K562 (cell line): ENCODE measurements at regions not wholly inside any gene's neighbourhood (a gene's known extent, or its start where the extent isn't known, plus 50 kb on each side); places are given as distances from the start of the nearest gene placed in this dataset.
A peak's percentile ranks its signal among the peaks of the same experiment; 100 is the strongest.

Source experiments
- CEBPB ChIP-seq: fragments of 450-650 bp; IDR thresholded peaks from 2 replicates; pipeline ENCODE4 v1.6.1; 2016; ENCODE audit warnings: missing genetic modification characterization, missing compliant biosample characterization
- L3MBTL2 ChIP-seq: fragments of 450-650 bp; IDR thresholded peaks from 2 replicates; pipeline ENCODE4 v1.6.1; 2016; ENCODE audit warnings: mild to moderate bottlenecking, moderate library complexity
- MAZ ChIP-seq, 2 experiments: fragments of 450-650 bp in 1 of 2; sonication (generic) in 1 of 2; formaldehyde crosslinking; IDR thresholded peaks in 1 of 2; conservative IDR thresholded peaks in 1 of 2; 2 replicates each; pipeline versions ENCODE4 v1.4.0 to v1.5.0; 2020; ENCODE audit warnings: mild to moderate bottlenecking in 1 of 2, missing genetic modification reagents in 1 of 2
- MTA2 ChIP-seq: fragments of 450-650 bp; IDR thresholded peaks from 2 replicates; pipeline ENCODE4 v1.6.1; 2016; ENCODE audit warnings: low read depth
- MTA3 ChIP-seq: fragments of 450-650 bp; formaldehyde crosslinking; IDR thresholded peaks from 2 replicates; pipeline ENCODE4 v1.6.1; 2017; ENCODE audit warnings: mild to moderate bottlenecking, borderline replicate concordance
- NFATC3 ChIP-seq: fragments of 450-650 bp; IDR thresholded peaks from 2 replicates; pipeline ENCODE4 v1.6.1; 2017; ENCODE audit warnings: mild to moderate bottlenecking
- POLR2G ChIP-seq: fragments of 200-400 bp; formaldehyde crosslinking; IDR thresholded peaks from 2 replicates; pipeline ENCODE4 v1.6.1; 2017; ENCODE audit warnings: low read depth, mild to moderate bottlenecking, antibody characterized with exemption, low read length, moderate library complexity
- RBFOX2 ChIP-seq: fragments of 200-400 bp; formaldehyde crosslinking; IDR thresholded peaks from 2 replicates; pipeline ENCODE4 v1.6.1; 2017; ENCODE audit warnings: low read depth, mild to moderate bottlenecking, low read length, moderate library complexity
- RHOXF2B ChIP-seq: fragments of 250-450 bp; sonication (Bioruptor Pico); conservative IDR thresholded peaks from 2 replicates; pipeline ENCODE4 v1.5.1; 2021
- TF ChIP-seq, protein P1 (sequence below): fragments of 450-650 bp; IDR thresholded peaks from 2 replicates; pipeline ENCODE4 v1.6.1; 2016; ENCODE audit warnings: mild to moderate bottlenecking, moderate library complexity
- TF ChIP-seq, protein P2 (sequence below): fragments of 450-650 bp; IDR thresholded peaks from 2 replicates; pipeline ENCODE4 v1.6.1; 2016
- TF ChIP-seq, protein P3 (sequence below): fragments of 200-800 bp; sonication (Bioruptor generic); IDR thresholded peaks from 2 replicates; pipeline ENCODE4 v1.6.1; 2017; ENCODE audit warnings: missing genetic modification characterization, missing compliant biosample characterization

DNA sequence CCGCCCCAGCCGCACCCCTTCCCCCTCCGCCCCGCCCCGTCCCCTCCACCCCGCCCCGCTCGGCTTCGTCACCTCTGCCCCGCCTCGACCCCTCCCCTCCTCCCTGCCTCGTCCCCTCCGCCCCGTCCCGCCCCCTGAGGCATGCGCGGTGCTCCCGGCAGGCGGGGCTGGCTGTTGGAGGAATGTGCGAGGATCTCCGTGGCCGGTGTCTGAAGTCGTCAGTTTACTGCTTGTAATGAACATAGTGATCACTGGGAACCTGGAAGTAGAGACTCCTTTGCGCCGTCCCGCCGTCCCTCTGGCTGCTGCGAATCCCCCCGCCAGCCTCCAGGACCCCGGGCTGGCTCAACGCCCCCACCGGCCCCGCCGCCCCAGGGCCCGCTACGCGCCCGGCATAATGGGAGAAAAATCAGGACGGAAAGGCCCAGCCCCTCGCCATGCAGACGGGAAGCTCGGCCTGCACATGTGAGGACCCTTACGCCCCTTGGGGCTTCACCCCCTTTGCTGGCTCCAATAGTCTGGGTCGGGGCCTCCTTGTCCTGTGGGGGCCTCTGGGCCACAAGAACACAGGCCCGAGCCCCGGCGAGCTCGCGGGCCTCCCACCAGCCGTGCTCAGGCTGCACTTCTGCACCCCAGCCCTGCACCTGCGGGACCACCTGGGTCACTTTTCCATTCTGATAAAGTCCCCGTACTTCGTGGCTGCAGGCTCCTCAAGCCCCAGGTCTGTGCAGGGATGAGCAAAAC lies 743.1 kb downstream of the KCNJ18 start (continued):
- TF ChIP-seq, protein P1, sequence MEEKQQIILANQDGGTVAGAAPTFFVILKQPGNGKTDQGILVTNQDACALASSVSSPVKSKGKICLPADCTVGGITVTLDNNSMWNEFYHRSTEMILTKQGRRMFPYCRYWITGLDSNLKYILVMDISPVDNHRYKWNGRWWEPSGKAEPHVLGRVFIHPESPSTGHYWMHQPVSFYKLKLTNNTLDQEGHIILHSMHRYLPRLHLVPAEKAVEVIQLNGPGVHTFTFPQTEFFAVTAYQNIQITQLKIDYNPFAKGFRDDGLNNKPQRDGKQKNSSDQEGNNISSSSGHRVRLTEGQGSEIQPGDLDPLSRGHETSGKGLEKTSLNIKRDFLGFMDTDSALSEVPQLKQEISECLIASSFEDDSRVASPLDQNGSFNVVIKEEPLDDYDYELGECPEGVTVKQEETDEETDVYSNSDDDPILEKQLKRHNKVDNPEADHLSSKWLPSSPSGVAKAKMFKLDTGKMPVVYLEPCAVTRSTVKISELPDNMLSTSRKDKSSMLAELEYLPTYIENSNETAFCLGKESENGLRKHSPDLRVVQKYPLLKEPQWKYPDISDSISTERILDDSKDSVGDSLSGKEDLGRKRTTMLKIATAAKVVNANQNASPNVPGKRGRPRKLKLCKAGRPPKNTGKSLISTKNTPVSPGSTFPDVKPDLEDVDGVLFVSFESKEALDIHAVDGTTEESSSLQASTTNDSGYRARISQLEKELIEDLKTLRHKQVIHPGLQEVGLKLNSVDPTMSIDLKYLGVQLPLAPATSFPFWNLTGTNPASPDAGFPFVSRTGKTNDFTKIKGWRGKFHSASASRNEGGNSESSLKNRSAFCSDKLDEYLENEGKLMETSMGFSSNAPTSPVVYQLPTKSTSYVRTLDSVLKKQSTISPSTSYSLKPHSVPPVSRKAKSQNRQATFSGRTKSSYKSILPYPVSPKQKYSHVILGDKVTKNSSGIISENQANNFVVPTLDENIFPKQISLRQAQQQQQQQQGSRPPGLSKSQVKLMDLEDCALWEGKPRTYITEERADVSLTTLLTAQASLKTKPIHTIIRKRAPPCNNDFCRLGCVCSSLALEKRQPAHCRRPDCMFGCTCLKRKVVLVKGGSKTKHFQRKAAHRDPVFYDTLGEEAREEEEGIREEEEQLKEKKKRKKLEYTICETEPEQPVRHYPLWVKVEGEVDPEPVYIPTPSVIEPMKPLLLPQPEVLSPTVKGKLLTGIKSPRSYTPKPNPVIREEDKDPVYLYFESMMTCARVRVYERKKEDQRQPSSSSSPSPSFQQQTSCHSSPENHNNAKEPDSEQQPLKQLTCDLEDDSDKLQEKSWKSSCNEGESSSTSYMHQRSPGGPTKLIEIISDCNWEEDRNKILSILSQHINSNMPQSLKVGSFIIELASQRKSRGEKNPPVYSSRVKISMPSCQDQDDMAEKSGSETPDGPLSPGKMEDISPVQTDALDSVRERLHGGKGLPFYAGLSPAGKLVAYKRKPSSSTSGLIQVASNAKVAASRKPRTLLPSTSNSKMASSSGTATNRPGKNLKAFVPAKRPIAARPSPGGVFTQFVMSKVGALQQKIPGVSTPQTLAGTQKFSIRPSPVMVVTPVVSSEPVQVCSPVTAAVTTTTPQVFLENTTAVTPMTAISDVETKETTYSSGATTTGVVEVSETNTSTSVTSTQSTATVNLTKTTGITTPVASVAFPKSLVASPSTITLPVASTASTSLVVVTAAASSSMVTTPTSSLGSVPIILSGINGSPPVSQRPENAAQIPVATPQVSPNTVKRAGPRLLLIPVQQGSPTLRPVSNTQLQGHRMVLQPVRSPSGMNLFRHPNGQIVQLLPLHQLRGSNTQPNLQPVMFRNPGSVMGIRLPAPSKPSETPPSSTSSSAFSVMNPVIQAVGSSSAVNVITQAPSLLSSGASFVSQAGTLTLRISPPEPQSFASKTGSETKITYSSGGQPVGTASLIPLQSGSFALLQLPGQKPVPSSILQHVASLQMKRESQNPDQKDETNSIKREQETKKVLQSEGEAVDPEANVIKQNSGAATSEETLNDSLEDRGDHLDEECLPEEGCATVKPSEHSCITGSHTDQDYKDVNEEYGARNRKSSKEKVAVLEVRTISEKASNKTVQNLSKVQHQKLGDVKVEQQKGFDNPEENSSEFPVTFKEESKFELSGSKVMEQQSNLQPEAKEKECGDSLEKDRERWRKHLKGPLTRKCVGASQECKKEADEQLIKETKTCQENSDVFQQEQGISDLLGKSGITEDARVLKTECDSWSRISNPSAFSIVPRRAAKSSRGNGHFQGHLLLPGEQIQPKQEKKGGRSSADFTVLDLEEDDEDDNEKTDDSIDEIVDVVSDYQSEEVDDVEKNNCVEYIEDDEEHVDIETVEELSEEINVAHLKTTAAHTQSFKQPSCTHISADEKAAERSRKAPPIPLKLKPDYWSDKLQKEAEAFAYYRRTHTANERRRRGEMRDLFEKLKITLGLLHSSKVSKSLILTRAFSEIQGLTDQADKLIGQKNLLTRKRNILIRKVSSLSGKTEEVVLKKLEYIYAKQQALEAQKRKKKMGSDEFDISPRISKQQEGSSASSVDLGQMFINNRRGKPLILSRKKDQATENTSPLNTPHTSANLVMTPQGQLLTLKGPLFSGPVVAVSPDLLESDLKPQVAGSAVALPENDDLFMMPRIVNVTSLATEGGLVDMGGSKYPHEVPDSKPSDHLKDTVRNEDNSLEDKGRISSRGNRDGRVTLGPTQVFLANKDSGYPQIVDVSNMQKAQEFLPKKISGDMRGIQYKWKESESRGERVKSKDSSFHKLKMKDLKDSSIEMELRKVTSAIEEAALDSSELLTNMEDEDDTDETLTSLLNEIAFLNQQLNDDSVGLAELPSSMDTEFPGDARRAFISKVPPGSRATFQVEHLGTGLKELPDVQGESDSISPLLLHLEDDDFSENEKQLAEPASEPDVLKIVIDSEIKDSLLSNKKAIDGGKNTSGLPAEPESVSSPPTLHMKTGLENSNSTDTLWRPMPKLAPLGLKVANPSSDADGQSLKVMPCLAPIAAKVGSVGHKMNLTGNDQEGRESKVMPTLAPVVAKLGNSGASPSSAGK, result peak; percentile 53
- TF ChIP-seq NFATC3, result peak; percentile 90
- peak in 1 of 2 experiments; percentile 30; a peak in 1 of 4 replicates for TF ChIP-seq MAZ (CRISPR knock-in tag; conservative IDR thresholded peaks at IDR 0.05 in 1 of 2, IDR thresholded peaks at IDR 0.05 in 1 of 2)
- TF ChIP-seq MTA2, result no peak
- TF ChIP-seq, protein P2, sequence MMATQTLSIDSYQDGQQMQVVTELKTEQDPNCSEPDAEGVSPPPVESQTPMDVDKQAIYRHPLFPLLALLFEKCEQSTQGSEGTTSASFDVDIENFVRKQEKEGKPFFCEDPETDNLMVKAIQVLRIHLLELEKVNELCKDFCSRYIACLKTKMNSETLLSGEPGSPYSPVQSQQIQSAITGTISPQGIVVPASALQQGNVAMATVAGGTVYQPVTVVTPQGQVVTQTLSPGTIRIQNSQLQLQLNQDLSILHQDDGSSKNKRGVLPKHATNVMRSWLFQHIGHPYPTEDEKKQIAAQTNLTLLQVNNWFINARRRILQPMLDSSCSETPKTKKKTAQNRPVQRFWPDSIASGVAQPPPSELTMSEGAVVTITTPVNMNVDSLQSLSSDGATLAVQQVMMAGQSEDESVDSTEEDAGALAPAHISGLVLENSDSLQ, result no peak
- no peak for TF ChIP-seq RHOXF2B
- TF ChIP-seq L3MBTL2, result peak; percentile 38; the same call in 1 of the 2 replicates
- TF ChIP-seq, protein P3, sequence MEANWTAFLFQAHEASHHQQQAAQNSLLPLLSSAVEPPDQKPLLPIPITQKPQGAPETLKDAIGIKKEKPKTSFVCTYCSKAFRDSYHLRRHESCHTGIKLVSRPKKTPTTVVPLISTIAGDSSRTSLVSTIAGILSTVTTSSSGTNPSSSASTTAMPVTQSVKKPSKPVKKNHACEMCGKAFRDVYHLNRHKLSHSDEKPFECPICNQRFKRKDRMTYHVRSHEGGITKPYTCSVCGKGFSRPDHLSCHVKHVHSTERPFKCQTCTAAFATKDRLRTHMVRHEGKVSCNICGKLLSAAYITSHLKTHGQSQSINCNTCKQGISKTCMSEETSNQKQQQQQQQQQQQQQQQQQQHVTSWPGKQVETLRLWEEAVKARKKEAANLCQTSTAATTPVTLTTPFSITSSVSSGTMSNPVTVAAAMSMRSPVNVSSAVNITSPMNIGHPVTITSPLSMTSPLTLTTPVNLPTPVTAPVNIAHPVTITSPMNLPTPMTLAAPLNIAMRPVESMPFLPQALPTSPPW (CRISPR knock-in tag), result peak; percentile 89
- no peak for TF ChIP-seq CEBPB (tag)
- TF ChIP-seq MTA3, result no peak
- TF ChIP-seq RBFOX2, result 0 out of 2 replicates have a peak, but pooled peaks have one; percentile 34
- 0 out of 2 replicates have a peak, but pooled peaks have one; percentile 25 for TF ChIP-seq POLR2G
